CD1c-positive myeloid dendritic cell (primary cell): ENCODE measurements at regions not wholly inside any gene's neighbourhood (a gene's known extent, or its start where the extent isn't known, plus 50 kb on each side); places are given as distances from the start of the nearest gene placed in this dataset.

ENCODE experiments used
- DNase-seq: peaks from one replicate; pipeline ENCODE4 v3.0.0-alpha.2; 2016; ENCODE audit errors: extremely low spot score

DNA sequence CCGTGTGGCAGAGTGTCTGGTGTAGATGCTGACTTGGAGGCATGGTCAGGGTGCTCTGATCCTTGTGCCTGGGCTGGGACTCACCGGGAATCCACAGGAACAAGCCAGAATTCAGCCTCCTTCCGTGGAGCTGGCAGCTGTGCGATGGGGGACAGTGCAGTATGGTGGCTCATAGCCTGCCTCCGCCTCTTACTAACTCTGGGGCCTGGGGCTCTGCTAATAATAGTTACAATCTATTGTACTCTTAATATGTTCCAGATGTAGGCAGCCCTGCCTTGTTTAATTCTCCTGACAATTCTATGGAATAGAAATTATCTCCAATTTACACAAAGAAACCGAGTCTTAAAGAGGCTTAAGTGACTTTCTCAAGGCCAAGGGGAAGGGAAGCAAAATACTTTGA, 77.6 kb downstream of the PCDH1 start:
- DNase-seq = no peak

DNA sequence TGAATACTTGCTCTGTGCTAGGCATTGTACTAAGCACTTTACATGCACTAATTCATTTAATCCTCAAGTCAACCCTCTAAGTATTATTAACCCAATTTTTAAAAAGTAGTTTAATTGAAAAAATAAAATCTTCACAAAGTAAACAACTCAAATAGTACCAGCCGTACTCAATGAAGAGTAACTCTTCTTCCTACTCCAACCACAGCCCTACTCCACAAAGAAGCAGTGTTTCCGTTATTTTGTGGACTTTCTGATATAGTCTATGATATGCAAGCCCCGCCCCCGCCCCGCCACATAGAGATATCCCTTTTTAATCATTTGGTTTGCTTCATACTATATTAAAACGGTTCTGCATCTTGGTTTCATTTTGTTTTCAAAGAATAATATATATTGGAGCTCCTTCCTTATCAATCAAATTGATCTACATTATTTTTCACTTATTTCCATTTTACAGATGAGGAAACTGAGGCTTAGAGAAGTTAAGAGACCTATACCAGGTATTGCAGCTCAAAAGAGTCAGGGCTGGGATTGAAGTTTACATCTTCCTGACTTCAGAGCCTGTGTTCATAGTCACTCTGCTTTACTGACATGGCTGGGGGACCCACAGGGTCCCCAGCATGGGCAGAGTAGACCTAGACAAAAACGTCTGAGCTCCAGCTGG, 78.6 kb downstream of the PCDH1 start:
- no peak for DNase-seq

DNA sequence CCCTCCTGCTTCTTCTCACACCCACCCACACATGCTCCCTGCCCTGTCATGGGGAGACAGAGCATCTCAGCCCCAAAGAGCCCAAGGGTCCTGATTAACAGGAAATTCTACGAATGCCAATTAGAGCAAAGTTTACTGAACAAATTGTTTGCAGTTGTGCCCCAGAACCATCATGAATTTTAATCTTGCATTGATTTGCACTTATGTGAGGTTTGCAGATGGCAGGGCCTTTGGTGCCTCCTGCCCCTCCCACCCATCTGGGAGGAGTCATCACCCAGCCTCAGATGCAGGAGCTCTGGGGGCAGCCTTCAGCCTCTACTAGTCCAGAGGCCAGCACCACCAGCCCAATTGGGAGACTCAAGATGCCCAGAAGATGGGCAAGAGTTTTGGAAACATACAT, 80.8 kb downstream of the PCDH1 start:
- DNase-seq = no peak

DNA sequence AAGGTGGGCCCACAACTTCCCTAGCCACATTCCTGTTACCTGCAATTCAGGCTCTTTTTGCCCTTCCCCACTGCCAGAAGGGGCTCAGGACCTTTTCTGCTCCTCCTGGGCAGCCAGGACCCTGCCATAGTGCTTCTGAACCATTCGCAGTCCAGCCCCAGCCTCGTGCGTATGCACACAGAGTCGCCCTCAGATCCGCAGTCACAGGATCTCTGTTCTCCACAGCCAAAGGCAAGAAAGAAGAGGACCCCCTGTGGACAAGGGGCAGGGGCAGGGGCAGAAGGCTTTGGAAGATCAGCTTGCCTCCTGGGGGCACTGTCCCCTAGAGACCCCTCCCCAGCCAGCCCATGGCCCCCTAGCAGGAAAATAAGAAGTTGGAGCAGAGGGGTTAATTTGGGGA, 82.8 kb downstream of the PCDH1 start:
- no peak for DNase-seq

DNA sequence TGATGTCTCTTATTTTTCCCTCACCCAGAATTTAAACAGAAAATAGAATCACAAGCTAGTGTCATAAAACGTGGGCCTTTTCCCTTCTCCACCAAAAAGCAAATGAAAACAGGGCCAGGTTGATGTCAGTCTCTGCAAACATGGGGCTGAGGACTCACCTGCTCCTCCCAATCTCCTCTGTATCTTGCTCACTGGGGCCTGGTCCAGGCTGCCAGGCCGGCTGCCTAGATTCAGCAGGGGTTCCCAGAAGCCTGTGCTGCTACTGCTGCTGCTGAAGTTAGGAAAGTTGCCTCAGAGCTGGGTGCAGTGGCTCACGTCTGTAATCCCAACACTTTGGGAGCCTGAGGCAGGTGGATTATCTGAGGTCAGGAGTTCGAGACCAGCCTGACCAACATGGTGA, 84.3 kb downstream of the PCDH1 start:
- no peak for DNase-seq

DNA sequence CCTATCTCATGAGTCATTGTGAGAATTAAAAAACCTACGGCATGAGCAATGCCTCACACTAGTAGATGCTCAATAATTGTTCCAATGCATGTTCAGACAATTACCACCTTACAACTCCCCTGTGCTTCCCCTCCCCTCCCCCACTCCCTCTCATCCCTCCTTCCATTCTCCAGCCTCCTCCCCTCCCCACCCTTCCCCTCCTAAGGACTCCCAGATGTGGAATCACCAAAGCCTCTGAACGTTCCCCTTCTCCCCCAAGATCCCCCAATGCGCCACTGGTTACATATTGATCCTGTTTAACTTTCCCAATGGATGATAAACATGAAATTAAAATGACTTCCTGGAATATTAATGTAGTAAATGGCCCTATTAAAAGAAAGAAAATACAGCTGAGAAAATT, 84.8 kb downstream of the PCDH1 start:
- no peak for DNase-seq

DNA sequence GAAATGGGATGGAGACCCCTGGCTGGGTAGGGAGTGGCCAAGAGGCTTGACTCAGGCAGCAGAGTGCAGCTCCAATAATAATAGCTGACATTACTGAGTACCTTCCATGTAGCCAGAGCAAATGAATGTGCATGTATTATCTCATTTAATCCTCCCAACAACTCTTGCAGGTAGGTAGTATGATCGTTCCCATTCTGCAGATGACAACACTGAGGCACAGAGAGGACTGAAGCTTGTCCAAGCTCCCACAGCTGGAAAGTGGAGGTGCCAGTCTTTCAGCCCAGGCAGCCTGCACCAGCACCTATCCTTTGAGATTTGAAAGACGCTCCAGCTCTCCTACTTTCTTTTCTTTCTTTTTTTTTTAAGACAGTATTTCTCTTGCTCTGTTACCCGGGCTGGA, 87.6 kb downstream of the PCDH1 start:
- DNase-seq = no peak

DNA sequence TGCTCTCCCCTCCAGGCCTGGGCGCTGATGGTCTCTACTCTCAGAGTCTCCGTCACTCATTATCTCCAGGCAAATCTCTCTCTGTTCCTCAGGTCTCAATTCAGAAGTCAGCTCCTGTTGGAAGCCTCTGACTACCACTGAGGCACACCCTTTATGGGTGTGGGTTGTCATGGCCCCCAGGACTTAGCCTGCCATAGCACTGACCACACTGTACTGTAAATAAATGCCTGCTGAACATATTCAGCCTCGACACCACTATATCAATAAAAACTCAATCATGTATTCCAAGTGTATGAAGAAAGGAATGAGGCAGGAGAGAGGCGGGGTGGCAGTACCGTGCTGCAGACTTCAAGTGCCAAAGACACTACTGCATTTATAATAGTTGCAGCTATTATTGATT, 88.9 kb downstream of the PCDH1 start:
- DNase-seq = no peak

DNA sequence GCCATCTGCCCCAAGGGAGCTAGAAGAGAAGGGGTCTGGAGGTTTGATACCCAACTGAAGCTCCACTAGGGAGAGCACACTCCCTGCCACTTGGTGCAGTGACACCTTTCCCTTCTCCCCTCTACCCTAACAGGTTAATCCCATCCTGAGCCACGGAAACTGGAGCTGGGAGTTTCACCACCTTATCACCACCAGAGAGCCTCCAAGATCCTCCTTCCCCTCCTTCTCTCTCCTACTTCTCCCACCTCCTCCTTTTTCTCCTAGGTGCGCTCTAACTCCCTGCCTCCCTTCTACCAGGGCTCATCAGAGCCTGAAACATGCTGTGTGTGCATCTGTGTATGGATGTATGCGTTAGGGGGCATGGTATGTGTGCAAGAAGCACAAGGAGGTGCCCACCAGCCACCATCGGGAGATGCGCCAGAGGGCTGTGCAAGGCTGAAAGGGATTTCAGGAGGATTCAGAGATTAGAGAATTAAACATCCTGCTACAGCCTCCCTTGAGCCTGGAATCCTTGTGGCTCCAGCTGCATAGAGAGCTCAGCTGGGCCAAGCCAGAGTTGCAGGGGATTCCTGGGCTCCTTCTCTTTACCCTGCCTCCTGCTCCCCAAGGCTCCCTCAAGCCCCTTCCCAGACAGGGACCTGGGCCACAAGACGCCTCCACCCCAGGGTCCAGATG, 89.8 kb downstream of the PCDH1 start:
- no peak for DNase-seq

DNA sequence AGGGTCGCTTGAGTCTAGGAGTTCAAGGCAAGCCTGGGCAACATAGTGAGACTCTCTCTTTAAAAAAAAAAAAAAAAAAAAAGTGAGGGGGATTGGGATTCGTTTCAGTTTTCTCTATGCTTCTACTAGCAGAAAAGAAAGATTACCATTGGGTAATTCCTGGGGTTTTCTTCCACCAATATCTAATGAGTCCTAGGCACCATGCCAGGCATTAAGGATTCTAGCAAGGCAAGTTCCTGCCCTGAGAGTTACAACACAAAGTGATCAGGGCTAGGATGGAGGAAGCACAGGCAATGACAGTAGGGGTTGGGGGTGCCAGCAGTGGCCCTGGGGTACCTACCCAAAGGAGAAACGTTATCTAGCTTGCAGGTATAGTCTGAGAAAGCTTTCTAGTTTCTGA, 90.8 kb downstream of the PCDH1 start:
- DNase-seq = no peak

DNA sequence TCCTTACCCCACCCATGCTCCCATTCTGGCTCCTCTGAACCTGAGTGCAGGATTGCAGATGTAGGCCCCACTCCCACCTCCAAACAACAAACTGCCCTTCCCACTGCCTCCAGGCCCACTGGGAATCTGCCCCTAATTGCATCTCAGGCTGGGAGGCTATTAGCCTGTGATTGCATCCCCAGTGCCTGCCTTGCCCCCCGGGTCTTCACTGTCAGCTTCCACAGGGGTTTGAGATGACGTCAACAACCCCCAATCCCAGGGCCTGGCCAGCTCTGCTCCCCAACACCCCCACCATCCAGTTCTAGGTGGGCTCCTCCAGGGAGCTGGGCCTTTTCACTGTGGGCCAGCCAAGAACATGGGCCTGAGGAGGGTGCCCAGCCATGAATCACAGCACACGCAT, 91.5 kb downstream of the PCDH1 start:
- DNase-seq = no peak

DNA sequence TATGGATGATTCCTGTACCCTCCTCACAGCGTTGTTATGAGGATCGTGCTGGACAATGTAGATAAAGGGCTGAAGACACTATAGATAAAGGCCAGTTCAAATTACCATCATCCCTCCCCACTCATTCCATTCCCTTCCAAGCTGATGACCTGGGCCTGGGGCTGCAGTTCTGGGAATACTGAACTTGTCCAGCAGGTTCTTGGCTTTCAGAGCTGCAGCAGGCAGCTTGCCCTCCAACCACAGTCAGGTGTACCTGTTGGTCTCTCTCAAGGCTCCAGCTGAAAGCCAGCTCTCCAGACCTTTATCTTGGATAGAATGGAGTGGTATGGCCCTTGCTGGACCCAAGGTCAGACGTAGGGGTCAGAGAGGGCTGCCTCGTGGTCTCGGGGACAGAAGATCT, 92.5 kb downstream of the PCDH1 start:
- DNase-seq = no peak

DNA sequence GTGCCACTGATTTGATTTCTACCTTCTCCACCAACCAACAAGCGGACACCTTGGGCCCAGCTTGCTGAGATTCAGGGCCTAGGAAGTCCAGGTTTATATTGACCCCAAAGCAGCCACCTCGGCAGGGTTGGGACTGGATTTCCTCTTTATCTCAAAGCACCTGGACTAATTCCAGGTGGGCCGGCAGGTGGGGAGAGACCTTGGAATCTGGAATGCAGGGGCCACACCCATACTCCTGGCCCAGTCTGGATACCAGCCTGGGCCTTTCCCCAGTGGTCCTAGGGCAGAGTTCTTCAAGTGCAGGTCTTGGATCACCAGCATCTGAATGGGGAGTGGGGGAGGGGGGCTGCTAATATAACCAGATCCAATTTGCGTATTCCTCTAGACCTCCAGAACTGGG, 93.1 kb downstream of the PCDH1 start:
- DNase-seq = no peak

DNA sequence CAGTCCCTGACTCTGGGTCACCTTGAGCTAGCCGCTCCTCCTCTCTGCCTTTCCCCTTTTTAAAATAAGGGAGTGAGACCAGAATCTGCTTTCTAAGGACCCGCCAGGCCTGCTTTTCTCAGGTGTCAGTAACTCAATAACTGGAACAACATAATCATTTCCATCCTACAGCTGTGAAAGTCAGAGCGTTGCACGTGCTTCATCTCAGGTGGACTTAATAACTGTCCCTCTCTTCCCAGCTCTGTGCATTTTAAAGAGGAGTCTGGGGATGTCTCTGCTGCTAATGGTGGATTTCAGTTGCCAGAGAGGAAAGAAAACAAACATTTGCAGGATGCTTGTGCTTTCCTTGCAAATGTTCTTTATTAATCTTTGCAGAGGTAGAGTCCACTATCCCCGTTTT, 93.7 kb downstream of the PCDH1 start:
- no peak for DNase-seq

DNA sequence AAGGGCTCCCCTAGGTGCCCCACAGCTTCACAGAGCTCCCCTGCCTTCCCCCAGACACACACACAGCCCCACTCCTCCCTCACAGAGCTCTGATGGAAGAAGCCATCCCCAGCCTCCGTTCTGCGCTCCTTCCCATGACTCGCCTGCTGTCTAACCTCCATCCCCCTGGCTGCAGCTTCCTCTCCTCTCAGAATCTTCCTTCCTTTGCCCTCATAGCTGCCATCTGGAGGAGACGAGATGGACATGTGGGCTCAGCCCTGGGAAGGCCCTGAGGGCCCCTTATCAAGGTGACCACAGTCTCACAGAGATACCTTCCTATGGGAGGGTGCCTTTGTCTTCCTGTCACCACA, 94.3 kb downstream of the PCDH1 start:
- DNase-seq = no peak

DNA sequence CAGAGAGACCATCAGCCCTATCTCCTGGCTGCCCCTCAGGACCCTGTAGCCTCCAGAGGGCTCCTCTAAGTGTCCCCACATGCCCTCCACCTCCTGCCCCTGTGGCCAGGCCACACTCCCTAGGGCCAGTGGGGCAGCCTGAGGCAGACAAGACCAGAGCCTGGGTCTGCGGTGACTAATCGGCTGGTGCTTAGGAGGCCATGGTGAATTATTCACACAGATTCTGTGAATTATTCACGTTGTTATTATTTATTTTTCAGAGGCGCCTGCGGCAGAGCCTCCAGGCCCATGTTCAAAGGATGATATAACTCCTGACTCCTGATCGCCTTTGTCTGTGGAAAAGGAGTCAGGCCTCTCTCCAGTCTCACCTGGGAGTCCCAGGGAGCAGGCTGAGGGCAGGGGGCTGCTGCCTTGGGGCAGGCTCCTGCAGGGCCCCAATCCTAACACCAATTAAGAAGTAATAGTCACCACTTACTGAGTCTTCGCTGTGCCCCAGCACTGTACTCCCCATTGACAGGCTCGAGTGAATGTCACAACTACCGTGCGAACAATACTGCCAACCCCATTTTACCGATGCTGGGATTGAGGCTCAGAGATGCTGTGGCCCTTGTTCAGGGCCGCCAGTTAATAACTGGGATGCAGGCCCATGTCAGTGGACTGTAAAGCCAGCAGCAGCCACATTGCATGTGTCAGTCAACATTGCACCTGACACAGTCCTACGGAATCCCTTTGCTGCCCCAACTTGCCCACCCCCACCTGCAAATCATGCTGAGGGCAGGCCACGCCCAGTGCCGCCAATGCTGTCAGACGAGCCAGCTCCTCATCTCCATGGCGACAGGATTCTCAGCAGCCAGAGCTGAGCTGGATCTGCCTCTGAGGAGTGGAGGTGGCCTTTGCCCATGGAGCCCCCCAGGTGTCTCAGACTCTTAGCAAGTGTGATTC, 94.9 kb downstream of the PCDH1 start:
- no peak for DNase-seq

DNA sequence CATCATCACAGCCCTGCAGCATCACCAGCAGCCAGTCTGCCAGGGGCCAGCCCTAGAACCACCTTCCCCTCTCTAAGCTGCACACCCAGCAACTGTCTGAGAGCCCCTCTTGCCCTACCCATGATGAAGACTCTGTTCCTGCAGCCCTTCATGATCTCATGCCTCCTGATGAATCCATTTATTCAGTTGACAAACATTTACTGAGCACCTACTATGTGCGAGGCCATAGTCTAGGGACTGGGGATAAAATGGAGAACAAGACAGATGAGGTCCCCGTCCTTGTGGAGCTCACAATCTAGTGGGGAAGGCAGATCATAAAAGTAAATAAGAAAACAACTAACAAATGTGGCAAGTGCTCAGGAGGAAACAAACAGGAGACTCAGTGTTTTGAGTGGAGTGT, 96.3 kb downstream of the PCDH1 start:
- no peak for DNase-seq

DNA sequence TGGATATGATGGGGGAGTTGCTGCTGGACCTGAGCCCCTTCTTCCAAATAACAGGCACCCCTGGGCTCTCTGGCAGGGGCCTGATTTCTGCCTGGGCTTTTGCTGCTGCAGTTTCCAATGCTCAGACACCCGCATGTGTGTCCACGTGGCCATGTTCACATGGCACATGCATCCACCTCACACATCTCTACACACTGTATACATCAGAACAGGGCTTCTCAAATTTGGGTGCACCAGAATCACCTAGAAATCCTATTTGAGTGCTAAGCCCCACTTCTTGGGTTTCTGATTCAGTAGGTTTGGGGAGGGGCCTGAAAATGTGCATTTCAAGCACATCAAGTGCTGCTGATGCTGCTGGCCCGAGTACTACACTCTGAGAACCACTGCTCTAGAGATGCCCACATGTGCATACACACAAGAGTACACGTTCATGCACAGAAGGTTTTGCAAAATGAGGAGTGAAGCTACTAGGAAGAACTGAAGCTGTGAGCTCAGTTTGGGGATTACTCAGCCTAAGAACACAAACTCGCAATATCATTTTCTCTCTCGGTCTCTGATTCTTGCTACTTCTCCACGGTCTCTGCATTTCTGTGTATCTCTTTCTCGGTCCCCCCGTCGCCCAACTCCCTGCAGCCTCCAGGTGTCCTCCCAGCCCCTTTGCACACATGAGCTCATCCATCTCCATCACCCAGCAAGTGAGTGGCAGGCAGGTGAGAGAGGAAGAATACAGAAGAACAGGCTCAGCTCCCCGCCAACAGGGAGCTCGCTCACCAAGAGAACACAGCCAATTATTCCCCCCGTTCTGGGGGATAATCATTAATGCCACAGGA, 97.0 kb downstream of the PCDH1 start:
- DNase-seq = no peak

DNA sequence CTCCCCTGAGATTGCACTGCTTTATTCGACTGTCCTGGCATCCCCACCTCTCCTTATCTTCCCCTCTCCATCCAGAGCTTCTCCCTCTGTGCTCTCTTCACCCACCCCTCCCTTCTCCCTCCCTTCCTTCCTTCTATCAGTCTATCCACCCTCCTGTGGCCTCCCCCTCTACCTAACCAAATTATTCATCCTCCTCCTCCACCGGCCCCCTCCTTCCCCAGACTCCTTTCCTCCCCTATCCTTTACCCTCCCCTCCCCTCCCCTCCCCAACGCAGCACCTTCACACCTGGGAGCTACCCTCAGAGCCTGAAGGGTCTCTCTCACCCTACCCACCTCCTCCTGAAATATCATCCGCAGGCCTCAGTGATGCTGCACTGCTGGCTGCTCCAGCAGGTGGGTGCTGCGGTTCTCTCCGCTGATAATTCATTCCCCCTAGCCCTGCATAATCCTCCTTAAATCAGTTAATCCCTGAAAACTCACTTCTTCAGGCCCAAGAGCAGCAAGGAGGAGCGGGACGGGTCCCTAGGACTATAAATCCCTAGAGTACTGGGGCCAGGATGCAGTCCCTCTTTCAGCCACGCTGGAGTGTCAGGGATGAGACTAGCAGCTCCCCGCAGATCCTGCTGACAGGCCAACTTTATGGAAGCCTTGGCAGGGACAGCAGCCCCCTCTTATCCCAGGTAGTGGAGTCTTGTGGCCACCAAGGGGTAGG, 97.8 kb downstream of the PCDH1 start:
- no peak for DNase-seq

DNA sequence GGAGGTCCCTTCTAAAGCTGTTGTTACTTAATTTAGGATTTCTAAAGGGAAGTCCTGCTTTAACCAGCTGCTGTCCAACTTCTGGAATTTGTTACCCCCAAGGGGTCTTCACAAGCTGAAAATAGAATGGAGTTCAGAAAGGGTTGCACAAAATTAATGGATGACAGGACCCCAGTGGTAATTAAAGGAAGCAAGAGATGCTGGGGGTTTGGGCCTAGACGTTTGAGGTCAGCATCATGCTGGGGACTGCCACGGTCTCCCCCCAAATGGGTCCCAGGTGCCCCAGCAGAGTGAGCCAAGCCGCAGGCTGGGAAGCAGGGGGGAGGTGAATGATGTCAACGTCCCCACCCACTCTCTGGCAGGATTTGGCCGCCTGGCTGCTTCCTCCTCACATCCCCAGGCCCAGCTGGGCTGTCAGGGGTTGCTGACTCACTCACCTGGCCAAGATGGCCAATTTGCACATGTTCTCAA, 97.5 kb upstream of the ARAP3 start:
- DNase-seq = no peak

DNA sequence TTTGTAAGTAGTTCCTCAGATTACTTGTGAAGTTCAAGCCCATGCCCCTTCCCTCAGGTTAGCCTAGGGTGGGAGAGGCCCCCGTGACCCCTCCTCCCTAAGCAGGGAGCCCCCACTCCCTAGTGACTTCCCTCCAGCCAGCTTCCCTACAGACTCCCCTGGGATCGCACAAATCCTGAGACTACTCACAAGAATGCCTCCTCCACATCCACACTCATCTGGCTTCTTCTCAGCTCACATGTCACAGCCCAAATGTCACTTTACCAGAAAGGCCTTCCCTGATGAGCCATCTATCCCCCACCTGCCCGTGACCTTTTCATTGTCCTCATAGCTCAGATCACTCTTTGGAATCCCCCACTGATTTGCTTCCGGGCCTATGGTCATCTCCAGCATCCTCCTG, 96.7 kb upstream of the ARAP3 start:
- no peak for DNase-seq
